GM12872 (cell line): ENCODE measurements at regions not wholly inside any gene's neighbourhood (a gene's known extent, or its start where the extent isn't known, plus 50 kb on each side); places are given as distances from the start of the nearest gene placed in this dataset.

Experiments used
- TF ChIP-seq, protein P1 (sequence below): IDR thresholded peaks from 3 replicates; pipeline ENCODE4 v1.5.1; 2011; ENCODE audit warnings: low read depth, mild to moderate bottlenecking, low read length, moderate library complexity; ENCODE audit not compliant: insufficient read depth

DNA sequence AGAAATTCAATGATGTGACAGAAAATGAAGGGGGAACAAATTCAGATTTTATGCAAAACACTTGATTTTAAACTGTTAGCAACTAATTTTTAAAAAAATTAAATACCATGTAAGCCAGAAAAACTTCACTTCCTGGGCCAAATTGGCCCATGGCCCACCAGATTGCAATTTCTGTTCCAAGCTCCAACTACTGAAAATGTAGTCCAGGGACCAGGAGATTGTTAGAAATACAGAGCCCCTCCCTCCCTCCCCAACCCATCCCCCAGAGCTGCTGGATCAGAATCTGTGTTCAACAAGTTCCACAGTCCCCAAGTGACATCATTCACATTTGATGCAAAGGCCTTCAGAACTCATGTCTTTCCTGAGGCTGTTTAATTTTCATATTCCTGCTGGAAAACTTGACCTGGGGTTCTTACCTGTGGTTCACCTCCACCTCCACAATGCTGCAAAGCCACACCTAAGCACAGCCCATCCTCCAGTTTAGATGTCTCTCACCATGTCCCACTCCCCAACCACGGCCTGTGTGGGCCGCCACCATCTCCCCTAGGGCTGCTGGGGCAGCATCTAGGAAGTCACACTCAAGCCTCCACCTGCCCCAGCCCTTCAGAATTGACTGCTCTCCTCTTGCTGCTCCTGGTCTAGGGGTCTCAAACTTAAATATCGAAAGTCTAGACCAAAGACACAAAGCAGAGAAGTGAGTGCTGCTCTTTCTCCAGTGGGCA is 482.0 kb downstream of the UQCRFS1 start:
- TF ChIP-seq, protein P1, sequence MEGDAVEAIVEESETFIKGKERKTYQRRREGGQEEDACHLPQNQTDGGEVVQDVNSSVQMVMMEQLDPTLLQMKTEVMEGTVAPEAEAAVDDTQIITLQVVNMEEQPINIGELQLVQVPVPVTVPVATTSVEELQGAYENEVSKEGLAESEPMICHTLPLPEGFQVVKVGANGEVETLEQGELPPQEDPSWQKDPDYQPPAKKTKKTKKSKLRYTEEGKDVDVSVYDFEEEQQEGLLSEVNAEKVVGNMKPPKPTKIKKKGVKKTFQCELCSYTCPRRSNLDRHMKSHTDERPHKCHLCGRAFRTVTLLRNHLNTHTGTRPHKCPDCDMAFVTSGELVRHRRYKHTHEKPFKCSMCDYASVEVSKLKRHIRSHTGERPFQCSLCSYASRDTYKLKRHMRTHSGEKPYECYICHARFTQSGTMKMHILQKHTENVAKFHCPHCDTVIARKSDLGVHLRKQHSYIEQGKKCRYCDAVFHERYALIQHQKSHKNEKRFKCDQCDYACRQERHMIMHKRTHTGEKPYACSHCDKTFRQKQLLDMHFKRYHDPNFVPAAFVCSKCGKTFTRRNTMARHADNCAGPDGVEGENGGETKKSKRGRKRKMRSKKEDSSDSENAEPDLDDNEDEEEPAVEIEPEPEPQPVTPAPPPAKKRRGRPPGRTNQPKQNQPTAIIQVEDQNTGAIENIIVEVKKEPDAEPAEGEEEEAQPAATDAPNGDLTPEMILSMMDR: no peak

DNA sequence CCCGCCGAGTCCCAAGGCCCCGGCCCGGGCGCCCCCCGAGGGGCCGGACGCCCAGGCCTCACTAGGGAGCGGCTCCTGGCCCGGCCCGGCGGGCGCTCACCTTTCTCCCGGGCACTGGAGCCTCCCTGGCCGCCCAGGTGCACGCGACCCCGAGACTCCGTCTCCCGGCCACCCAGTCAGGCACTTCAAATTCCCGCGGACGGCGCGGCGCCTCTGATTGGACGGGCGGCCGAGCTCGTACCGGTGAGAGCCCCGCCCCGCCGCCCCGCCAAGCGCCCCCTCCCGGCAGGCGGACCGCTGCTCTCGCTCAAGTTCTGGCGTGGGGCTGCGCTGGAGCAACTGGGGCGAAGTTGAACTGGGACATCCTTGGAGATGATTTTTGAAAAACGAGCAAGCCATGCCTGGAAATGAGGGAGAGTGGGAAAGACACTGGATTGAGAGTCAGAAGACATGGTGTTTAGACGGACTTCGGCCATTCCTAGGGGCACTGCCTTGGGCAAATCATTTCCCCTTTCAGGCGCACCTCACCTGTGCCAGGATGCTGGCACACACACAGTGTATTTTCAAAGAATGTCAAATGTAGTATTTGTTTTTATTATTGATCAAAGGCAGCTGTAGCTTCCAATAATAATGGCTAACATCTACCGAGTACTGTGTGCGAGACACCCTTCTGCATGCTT is 485.3 kb downstream of the UQCRFS1 start:
- TF ChIP-seq, protein P1: no peak

DNA sequence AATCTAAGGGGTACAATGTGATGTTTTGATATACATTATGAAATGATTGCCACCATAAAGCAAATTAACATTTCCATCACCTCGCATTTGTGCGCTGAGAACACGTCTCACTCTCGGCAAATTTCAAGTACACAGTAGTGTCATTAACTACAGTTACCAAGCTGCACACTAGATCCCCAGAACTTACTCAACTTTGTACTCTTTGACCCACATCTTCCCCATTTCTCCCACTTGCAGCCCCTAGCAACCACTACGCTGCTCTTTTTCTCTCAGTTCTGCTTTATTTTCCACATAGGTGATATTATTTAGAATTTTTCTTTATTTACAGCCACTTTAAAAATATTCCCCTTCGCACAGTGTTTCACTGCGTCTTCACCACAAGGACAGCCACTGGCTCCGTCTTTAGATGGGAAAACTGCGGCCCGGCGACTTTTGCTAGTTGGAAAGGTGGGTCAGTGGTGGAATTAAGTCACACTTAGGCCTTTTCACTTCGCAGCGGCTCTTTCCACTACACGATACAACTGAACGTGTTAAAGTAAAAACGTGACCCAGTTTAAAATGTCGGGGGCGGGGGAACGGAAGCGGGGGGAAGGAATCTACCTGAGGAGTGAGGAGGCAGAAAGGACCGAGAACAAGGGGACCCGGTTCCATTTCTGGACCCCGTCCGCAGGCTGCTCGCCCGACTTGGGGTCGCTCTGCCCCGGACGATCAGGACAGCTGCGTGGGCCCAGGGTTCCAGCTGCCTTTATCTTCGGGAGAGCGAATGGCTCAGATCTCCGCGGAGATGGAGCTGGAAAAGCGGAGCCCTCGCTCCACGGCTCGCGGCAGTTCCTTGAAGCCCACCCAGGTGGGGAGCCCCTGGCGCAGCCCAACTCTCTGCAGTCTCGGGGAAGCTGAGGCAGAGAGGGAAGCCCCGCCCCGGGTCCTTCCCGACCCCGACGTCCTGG is 486.1 kb downstream of the UQCRFS1 start:
- TF ChIP-seq, protein P1: no peak

DNA sequence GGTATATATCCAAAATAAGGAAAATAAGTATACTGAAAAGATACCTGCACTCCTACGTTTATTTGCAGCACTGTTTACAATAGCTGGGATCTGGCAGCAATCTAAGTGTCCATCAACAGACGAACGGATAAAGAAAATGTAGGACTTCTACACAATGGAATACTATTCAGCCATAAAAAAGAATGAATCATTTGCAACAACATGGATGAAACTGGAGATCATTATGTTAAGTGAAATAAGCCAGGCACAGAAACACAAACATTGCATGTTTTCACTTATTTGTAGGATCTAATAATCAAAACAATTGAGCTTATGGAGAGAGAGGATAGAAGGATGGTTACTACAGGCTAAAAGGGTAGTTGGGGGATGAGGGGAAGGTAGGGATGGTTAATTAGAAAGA is 494.0 kb downstream of the UQCRFS1 start:
- TF ChIP-seq, protein P1: no peak

DNA sequence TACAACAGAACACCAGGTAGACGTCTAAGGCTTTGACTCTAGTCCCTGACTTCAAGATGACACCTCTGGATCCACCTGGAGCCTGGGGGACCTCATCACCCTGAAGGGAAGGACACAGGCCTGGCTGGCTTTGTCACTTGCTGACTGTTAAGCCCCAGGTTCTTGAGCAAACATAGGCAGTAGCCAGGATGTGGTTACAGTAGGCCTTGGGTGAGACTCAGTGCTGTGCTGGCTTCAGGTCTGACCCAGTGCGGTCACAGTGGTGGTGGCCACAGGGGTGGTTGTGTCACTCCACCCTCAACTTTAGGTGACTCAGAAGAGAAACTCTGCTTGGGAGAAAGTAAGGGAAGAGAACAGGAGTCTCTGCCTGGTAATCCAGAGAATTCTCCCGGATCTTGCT is 497.8 kb downstream of the UQCRFS1 start:
- TF ChIP-seq, protein P1: no peak

DNA sequence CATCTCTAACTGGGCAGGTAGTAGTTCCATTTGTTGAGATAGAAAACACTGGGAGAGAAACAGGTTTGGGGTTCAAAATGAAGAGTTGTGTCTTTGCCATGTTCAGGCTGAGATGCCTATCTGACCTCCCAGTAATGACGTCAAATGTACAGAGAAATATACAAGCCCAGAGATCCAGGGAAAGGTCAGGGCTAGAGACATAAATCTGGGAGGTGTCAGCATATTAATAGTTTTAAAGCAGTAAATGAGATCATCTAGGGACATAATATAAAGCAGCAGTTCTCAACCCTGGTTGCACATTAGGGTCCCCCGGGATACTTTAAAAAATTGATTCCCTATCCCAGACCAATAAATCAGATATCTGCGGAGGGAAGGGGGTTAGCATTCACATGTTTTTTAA is 501.5 kb downstream of the UQCRFS1 start:
- TF ChIP-seq, protein P1: no peak

DNA sequence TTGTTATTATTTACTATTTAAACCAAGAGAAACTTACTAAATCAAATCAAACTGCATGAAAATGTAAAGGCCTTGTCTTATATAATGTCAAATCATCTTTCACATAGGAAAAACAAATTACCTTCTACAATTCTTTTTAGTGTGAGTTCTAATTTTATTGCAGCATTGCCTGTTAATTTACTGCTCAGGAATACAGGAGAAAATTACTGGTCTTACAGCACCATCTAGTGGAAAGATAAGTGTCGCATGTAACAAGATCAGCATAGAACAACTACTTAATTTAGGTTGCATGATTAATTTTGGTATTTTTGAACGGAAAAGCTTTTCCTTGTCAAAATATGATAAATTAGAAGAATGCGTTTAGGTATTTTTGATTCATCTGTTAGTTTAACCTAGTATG is 502.7 kb downstream of the UQCRFS1 start:
- TF ChIP-seq, protein P1: peak; percentile 51
